Choroid plexus epithelial cell (primary cell): ENCODE measurements at regions not wholly inside any gene's neighbourhood (a gene's known extent, or its start where the extent isn't known, plus 50 kb on each side); places are given as distances from the start of the nearest gene placed in this dataset.

Experiments used
- DNase-seq: peaks from one replicate; pipeline ENCODE4 v3.0.0-alpha.2; 2010; ENCODE audit warnings: low read depth
- H3K4me3 ChIP-seq: 2 replicates; pipeline ENCODE4 v1.5.1; 2011; ENCODE audit warnings: low read depth, mild to moderate bottlenecking, control low read depth, low read length, moderate library complexity
- CTCF ChIP-seq: conservative IDR thresholded peaks from 2 replicates; pipeline ENCODE4 v1.5.1; 2011; ENCODE audit warnings: low read depth, mild to moderate bottlenecking, control low read depth, inconsistent platforms, low read length, moderate library complexity

GRCh38 chr13:22091222-22091970 lies 420.5 kb downstream of the FGF9 start:
- no peak overlapping the region for H3K4me3 ChIP-seq
- DNase-seq = no peak
- TF ChIP-seq CTCF = no peak

GRCh38 chr13:22091971-22092300 lies 421.1 kb downstream of the FGF9 start:
- H3K4me3 ChIP-seq = no peak overlapping the region
- no peak for TF ChIP-seq CTCF
- no peak for DNase-seq

- TF ChIP-seq CTCF = no peak
- no peak overlapping the region for H3K4me3 ChIP-seq
- no peak for DNase-seq
These were observed 422.1 kb downstream of the FGF9 start for GRCh38 chr13:22092791-22093560.

- DNase-seq = no peak
- TF ChIP-seq CTCF = no peak
- H3K4me3 ChIP-seq = no peak overlapping the region
These were observed 424.9 kb downstream of the FGF9 start for GRCh38 chr13:22095794-22096193.

- no peak overlapping the region for H3K4me3 ChIP-seq
- TF ChIP-seq CTCF = no peak
- DNase-seq = no peak
These were observed 428.7 kb downstream of the FGF9 start for GRCh38 chr13:22099585-22099984.

GRCh38 chr13:22102271-22102670 lies 431.4 kb downstream of the FGF9 start:
- no peak for DNase-seq
- no peak for TF ChIP-seq CTCF
- H3K4me3 ChIP-seq = no peak overlapping the region
